ENCODE measurements at regions not wholly inside any gene's neighbourhood (a gene's known extent, or its start where the extent isn't known, plus 50 kb on each side); places are given as distances from the start of the nearest gene placed in this dataset.

- Mint-ChIP-seq H3K4me3 (ENCODE audit: unreplicated experiment) (no peak overlapping the region), H3K4me1 (ENCODE audit: unreplicated experiment) (peaks cover 8% of the 10 kb centered on the region), H3K36me3 (ENCODE audit: low read depth, unreplicated experiment) (no peaks in the 10 kb centered on the region), H3K9me3 (ENCODE audit: unreplicated experiment) (no peaks in the 10 kb centered on the region), H3K27me3 (ENCODE audit: unreplicated experiment) (peaks cover 4% of the 10 kb centered on the region), H3K27ac (ENCODE audit: unreplicated experiment) (no peak overlapping the region)
- DNase-seq (ENCODE audit: low spot score) = no peak
- no peak for TF ChIP-seq CTCF (IDR thresholded peaks at IDR 0.05; ENCODE audit: unreplicated experiment)
Measured at GRCh38 chr10:93193906-93194305, 120.2 kb downstream of the CYP26A1 start.

- Mint-ChIP-seq H3K27ac (ENCODE audit: unreplicated experiment) (no peak overlapping the region), H3K9me3 (ENCODE audit: unreplicated experiment) (no peaks in the 10 kb centered on the region), H3K27me3 (ENCODE audit: unreplicated experiment) (peaks cover 2% of the 10 kb centered on the region), H3K4me3 (ENCODE audit: unreplicated experiment) (no peak overlapping the region), H3K36me3 (ENCODE audit: low read depth, unreplicated experiment) (no peaks in the 10 kb centered on the region), H3K4me1 (ENCODE audit: unreplicated experiment) (peaks cover 24% of the 10 kb centered on the region)
- no peak for DNase-seq (ENCODE audit: low spot score)
- TF ChIP-seq CTCF (IDR thresholded peaks at IDR 0.05; ENCODE audit: unreplicated experiment) = no peak
Measured at GRCh38 chr10:93198401-93199131, 124.9 kb downstream of the CYP26A1 start.

GRCh38 chr10:93199191-93199751 is 125.6 kb downstream of the CYP26A1 start:
- Mint-ChIP-seq H3K36me3 (ENCODE audit: low read depth, unreplicated experiment) (no peaks in the 10 kb centered on the region), H3K4me3 (ENCODE audit: unreplicated experiment) (no peak overlapping the region), H3K9me3 (ENCODE audit: unreplicated experiment) (no peaks in the 10 kb centered on the region), H3K4me1 (ENCODE audit: unreplicated experiment) (peaks cover 24% of the 10 kb centered on the region), H3K27ac (ENCODE audit: unreplicated experiment) (no peak overlapping the region), H3K27me3 (ENCODE audit: unreplicated experiment) (peaks cover 2% of the 10 kb centered on the region)
- TF ChIP-seq CTCF (IDR thresholded peaks at IDR 0.05; ENCODE audit: unreplicated experiment) = no peak
- DNase-seq (ENCODE audit: low spot score) = no peak

DNA sequence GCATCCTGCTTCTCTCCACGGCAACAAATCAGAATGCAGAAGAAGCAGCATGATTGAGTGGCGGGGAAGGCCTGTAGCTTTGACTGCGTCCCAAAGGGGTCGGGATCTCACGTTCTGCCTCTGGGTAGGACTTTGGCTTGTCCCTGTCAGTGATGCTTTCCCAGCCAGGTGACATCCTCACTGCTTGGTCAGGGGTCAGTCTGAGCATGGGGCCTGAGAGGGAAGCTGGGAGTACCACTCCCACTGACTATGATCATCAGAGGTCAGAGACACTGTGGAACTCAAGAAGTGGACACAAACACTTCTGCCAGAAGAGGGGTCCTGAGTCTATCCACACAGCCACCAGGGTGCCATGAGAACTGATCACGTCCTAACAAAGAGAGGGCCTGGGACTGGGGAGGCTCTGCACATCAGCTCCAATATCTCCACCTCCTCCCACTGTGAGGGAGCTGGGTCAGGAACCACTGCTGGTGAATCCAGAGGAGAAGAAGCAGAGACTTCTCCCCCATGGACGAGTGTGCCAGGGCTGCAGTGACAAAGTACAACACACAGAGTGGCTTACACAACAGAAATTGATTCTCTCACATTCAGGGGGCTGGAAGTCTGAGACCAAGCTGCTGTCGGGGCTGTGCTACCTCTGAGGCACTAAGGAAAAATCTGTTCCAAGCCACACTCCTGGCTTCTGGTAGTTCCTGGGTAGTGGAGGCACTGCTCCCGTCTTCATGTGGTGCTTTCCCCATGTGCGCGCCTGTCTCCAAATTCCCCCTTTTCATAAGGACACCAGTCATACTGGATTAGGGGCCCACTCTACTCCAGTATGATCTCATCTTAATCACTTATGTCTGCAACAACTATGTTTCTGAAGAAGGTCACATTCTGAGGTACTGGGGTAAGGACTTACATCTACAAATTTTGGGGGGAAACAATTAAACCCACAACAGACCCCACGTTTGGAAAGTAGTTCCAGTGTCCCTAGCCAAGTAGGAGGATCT is 131.1 kb downstream of the CYP26A1 start:
- Mint-ChIP-seq H3K4me1 (ENCODE audit: unreplicated experiment) (peaks cover 12% of the 10 kb centered on the region), H3K27ac (ENCODE audit: unreplicated experiment) (no peak overlapping the region), H3K9me3 (ENCODE audit: unreplicated experiment) (no peaks in the 10 kb centered on the region), H3K27me3 (ENCODE audit: unreplicated experiment) (no peaks in the 10 kb centered on the region), H3K4me3 (ENCODE audit: unreplicated experiment) (no peak overlapping the region), H3K36me3 (ENCODE audit: low read depth, unreplicated experiment) (no peaks in the 10 kb centered on the region)
- TF ChIP-seq CTCF (IDR thresholded peaks at IDR 0.05; ENCODE audit: unreplicated experiment) = no peak
- DNase-seq (ENCODE audit: low spot score) = no peak
